GM19372 (cell line): ENCODE measurements at regions not wholly inside any gene's neighbourhood (a gene's known extent, or its start where the extent isn't known, plus 50 kb on each side); places are given as distances from the start of the nearest gene placed in this dataset.
"Not testable (repeated sequence)": the region's sequence is repeated elsewhere in the genome, so short reads cannot be mapped to it uniquely, and the experiment has no call there.

Experiments used
- ATAC-seq: cut with Tn5 transposase; IDR thresholded peaks from one replicate; pipeline ENCODE4 v1.9.1; 2021; ENCODE audit warnings: mild to moderate bottlenecking, low read depth, moderate library complexity; ENCODE audit not compliant: unreplicated experiment

- no peak for ATAC-seq
Observed at GRCh38 chr12:46942579-46942978, 116.8 kb upstream of the SLC38A4 start.

GRCh38 chr12:46944088-46944487, 118.3 kb upstream of the SLC38A4 start:
- no peak for ATAC-seq

- no peak for ATAC-seq
Observed at GRCh38 chr12:46944771-46945170, 119.0 kb upstream of the SLC38A4 start.

GRCh38 chr12:46945591-46945990, 119.8 kb upstream of the SLC38A4 start:
- no peak for ATAC-seq

GRCh38 chr12:46946137-46946536, 120.3 kb upstream of the SLC38A4 start:
- no peak for ATAC-seq

GRCh38 chr12:46948936-46949545, 123.2 kb upstream of the SLC38A4 start:
- no peak for ATAC-seq

- ATAC-seq: no peak
Observed at GRCh38 chr12:46950094-46950493, 124.3 kb upstream of the SLC38A4 start.

- no peak for ATAC-seq
Observed at GRCh38 chr12:46952880-46953483, 126.4 kb upstream of the PCED1B start.

GRCh38 chr12:46956451-46957035, 122.9 kb upstream of the PCED1B start:
- ATAC-seq: no peak

- no peak for ATAC-seq
Observed at GRCh38 chr12:46958053-46958452, 121.4 kb upstream of the PCED1B start.

- ATAC-seq: no peak
Observed at GRCh38 chr12:46958599-46959290, 120.7 kb upstream of the PCED1B start.

GRCh38 chr12:46959502-46959901, 119.9 kb upstream of the PCED1B start:
- no peak for ATAC-seq

GRCh38 chr12:46960681-46961080, 118.7 kb upstream of the PCED1B start:
- no peak for ATAC-seq

GRCh38 chr12:46963191-46963590, 116.2 kb upstream of the PCED1B start:
- ATAC-seq: no peak

- no peak for ATAC-seq
Observed at GRCh38 chr12:46963977-46964971, 115.1 kb upstream of the PCED1B start.

GRCh38 chr12:46965137-46965536, 114.3 kb upstream of the PCED1B start:
- ATAC-seq: no peak

GRCh38 chr12:46965880-46966279, 113.5 kb upstream of the PCED1B start:
- no peak for ATAC-seq

- ATAC-seq: no peak
Observed at GRCh38 chr12:46970636-46971035, 108.8 kb upstream of the PCED1B start.

- ATAC-seq: not testable (repeated sequence)
Observed at GRCh38 chr12:46973937-46974336, 105.5 kb upstream of the PCED1B start.

- no peak for ATAC-seq
Observed at GRCh38 chr12:46977871-46978375, 101.5 kb upstream of the PCED1B start.
